ENCODE measurements at regions not wholly inside any gene's neighbourhood (a gene's known extent, or its start where the extent isn't known, plus 50 kb on each side); places are given as distances from the start of the nearest gene placed in this dataset.

- 15% methylated on average over 11 of the region's 15 CpGs for WGBS (ENCODE audit: insufficient coverage)
- H3K79me2 ChIP-seq (ENCODE audit: control insufficient read depth, insufficient read depth, low read length): no peaks in the 10 kb centered on the region
- no peak overlapping the region for H3K4me2 ChIP-seq (replicated peaks; ENCODE audit: low read depth, low read length, poor library complexity, severe bottlenecking)
- TF ChIP-seq EZH2 (IDR thresholded peaks at IDR 0.05; ENCODE audit: borderline replicate concordance, insufficient read depth, low read depth, low read length, poor library complexity, severe bottlenecking): no peak
- TF ChIP-seq, protein P1, sequence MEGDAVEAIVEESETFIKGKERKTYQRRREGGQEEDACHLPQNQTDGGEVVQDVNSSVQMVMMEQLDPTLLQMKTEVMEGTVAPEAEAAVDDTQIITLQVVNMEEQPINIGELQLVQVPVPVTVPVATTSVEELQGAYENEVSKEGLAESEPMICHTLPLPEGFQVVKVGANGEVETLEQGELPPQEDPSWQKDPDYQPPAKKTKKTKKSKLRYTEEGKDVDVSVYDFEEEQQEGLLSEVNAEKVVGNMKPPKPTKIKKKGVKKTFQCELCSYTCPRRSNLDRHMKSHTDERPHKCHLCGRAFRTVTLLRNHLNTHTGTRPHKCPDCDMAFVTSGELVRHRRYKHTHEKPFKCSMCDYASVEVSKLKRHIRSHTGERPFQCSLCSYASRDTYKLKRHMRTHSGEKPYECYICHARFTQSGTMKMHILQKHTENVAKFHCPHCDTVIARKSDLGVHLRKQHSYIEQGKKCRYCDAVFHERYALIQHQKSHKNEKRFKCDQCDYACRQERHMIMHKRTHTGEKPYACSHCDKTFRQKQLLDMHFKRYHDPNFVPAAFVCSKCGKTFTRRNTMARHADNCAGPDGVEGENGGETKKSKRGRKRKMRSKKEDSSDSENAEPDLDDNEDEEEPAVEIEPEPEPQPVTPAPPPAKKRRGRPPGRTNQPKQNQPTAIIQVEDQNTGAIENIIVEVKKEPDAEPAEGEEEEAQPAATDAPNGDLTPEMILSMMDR (IDR thresholded peaks at IDR 0.05): no peak
- ChIA-PET CTCF (interaction anchor here (1.5 kb wide), 1 partner anchor 20 kb away, joined by 3 read pairs; no protein-coding TSS in a partner anchor), POLR2A (no interaction called here)
- ATAC-seq (ENCODE audit: low read depth) (no peak), DNase-seq (no peak)
- H3K27ac ChIP-seq (ENCODE audit: low read length in 2 of 2): no peak overlapping the region
- H3K27me3 ChIP-seq (replicated peaks in 1 of 4; ENCODE audit: control extremely low read depth in 1 of 4, control insufficient read depth in 3 of 4, insufficient read depth in 4 of 4, low read length in 3 of 4): peaks cover 0 to 66% (median 63%) of the 10 kb centered on the region in 4 experiments
- Mint-ChIP-seq H3K27me3 (peaks cover 75% of the 10 kb centered on the region), H3K9me3 (ENCODE audit: insufficient read depth) (peaks cover 3% of the 10 kb centered on the region), H3K4me1 (peaks cover 3% of the 10 kb centered on the region), H3K27ac (no peak overlapping the region), H3K4me3 (no peak overlapping the region)
- H3K36me3 ChIP-seq (replicated peaks in 1 of 2; ENCODE audit: control extremely low read depth in 1 of 2, control insufficient read depth in 1 of 2, extremely low read depth in 1 of 2, insufficient read depth in 2 of 2, low read length in 1 of 2): no peaks in the 10 kb centered on the region
- intact Hi-C loops (cut with micrococcal nuclease): no loop called here
- H3K4me3 ChIP-seq (ENCODE audit: control extremely low read depth in 1 of 5, extremely low read depth in 1 of 5, insufficient read depth in 1 of 5, low read depth in 2 of 5, low read length in 4 of 5): no peak overlapping the region
- H4K20me1 ChIP-seq (ENCODE audit: control insufficient read depth, insufficient read depth, low read length, poor library complexity, severe bottlenecking): no peaks in the 10 kb centered on the region
- H2AFZ ChIP-seq (ENCODE audit: insufficient read depth, low read depth, low read length, poor library complexity, severe bottlenecking): no peak overlapping the region
- peaks cover 0 to 8% of the 10 kb centered on the region in 2 donors for H3K4me1 ChIP-seq (ENCODE audit: control insufficient read depth in 2 of 2, insufficient read depth in 2 of 2, low read length in 2 of 2)
- H3K9ac ChIP-seq (ENCODE audit: low read length): no peak overlapping the region
- peaks cover 0 to 23% (median 10%) of the 10 kb centered on the region in 3 donors for H3K9me3 ChIP-seq (ENCODE audit: control extremely low read depth in 1 of 3, control insufficient read depth in 2 of 3, insufficient read depth in 1 of 3, low read length in 2 of 3)
Observed at GRCh38 chr6:28816339-28816908, 107.4 kb downstream of the TRIM27 start.

DNA sequence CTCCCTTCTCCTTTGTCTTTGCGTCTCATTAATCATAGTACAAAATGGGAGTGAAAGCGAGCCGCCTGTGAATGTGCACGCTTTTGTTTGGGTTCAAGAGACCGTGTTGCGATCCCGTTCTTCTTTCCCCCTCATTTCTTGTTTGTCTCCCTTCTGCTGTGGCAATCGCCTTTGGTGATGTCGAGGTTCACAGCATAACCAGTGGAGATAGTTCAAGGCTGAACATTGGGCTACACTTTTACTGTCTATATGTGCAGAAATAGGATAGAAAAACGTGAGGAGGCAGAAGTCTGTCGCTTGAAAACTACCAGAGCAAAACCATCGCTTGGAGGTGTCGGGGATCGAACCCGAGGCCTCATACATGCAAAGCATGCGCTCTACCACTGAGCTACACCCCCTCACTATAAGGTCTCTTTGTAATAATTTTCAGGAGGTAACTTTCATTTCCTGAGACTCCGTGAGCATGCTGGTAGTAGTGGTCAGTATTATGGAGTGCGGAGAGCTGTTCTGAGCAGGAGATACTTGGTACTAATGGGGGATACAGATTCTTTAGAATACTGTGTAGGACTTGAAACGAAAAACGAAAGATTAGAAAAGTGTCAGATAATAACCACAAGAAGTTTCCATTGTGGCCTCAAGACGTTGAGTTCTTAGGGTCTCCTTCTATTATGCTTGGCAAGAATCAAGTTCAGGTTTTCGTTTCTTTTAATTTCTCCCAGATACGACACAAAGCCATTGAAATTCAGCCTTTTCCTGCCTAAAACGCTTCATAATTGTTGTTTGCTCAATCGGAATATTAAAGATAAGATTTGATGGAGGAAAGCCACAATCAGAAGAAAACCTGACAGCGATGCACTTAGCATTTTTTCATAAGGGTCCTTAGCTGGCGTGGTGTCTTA, 106.6 kb downstream of the TRIM27 start:
- TF ChIP-seq, protein P1 (IDR thresholded peaks at IDR 0.05): no peak
- TF ChIP-seq EZH2 (IDR thresholded peaks at IDR 0.05; ENCODE audit: borderline replicate concordance, insufficient read depth, low read depth, low read length, poor library complexity, severe bottlenecking): no peak
- Histone ChIP-seq H4K20me1 (ENCODE audit: control insufficient read depth, insufficient read depth, low read length, poor library complexity, severe bottlenecking) (no peaks in the 10 kb centered on the region), H3K27me3 (replicated peaks in 1 of 4; ENCODE audit: control extremely low read depth in 1 of 4, control insufficient read depth in 3 of 4, insufficient read depth in 4 of 4, low read length in 3 of 4) (peaks cover 0 to 63% (median 56%) of the 10 kb centered on the region in 4 experiments), H3K79me2 (ENCODE audit: control insufficient read depth, insufficient read depth, low read length) (no peaks in the 10 kb centered on the region), H2AFZ (ENCODE audit: insufficient read depth, low read depth, low read length, poor library complexity, severe bottlenecking) (no peak overlapping the region), H3K36me3 (replicated peaks in 1 of 2; ENCODE audit: control extremely low read depth in 1 of 2, control insufficient read depth in 1 of 2, extremely low read depth in 1 of 2, insufficient read depth in 2 of 2, low read length in 1 of 2) (no peaks in the 10 kb centered on the region), H3K4me3 (ENCODE audit: control extremely low read depth in 1 of 5, extremely low read depth in 1 of 5, insufficient read depth in 1 of 5, low read depth in 2 of 5, low read length in 4 of 5) (no peak overlapping the region), H3K4me1 (ENCODE audit: control insufficient read depth in 2 of 2, insufficient read depth in 2 of 2, low read length in 2 of 2) (peaks cover 0 to 8% of the 10 kb centered on the region in 2 donors), H3K9me3 (ENCODE audit: control extremely low read depth in 1 of 3, control insufficient read depth in 2 of 3, insufficient read depth in 1 of 3, low read length in 2 of 3) (peaks cover 0 to 24% (median 8%) of the 10 kb centered on the region in 3 donors), H3K27ac (ENCODE audit: low read length in 2 of 2) (no peak overlapping the region), H3K4me2 (replicated peaks; ENCODE audit: low read depth, low read length, poor library complexity, severe bottlenecking) (no peak overlapping the region), H3K9ac (ENCODE audit: low read length) (no peak overlapping the region)
- POLR2A ChIA-PET: no interaction called here
- WGBS (ENCODE audit: insufficient coverage): 2% methylated on average over 9 of the region's 27 CpGs
- DNase-seq (no peak), ATAC-seq (ENCODE audit: low read depth) (no peak)
- peaks cover 3% of the 10 kb centered on the region for H3K9me3 Mint-ChIP-seq (ENCODE audit: insufficient read depth)
- peaks cover 3% of the 10 kb centered on the region for H3K4me1 Mint-ChIP-seq
- no peak overlapping the region for H3K27ac Mint-ChIP-seq
- intact Hi-C loops (cut with micrococcal nuclease): no loop called here
- H3K27me3 Mint-ChIP-seq: peaks cover 73% of the 10 kb centered on the region
- CTCF ChIA-PET: interaction anchor here (1.5 kb wide), 1 partner anchor 20 kb away, joined by 3 read pairs; no protein-coding TSS in a partner anchor
- H3K4me3 Mint-ChIP-seq: no peak overlapping the region

Measured in B cell (primary cell).